Activated CD8-positive, alpha-beta memory T cell treated with anti-CD3 and anti-CD28 coated beads, Interleukin-2, amount 50 U/mL, for 48 hours (primary cell): ENCODE measurements at regions not wholly inside any gene's neighbourhood (a gene's known extent, or its start where the extent isn't known, plus 50 kb on each side); places are given as distances from the start of the nearest gene placed in this dataset.

Experiments used
- DNase-seq: peaks from one replicate; pipeline ENCODE4 v3.0.0-alpha.2; 2020

GRCh38 chr15:47355759-47356158, 361.5 kb upstream of the SEMA6D start:
- no peak for DNase-seq

GRCh38 chr15:47356297-47356696, 361.0 kb upstream of the SEMA6D start:
- no peak for DNase-seq

- DNase-seq: no peak
These were observed 358.4 kb upstream of the SEMA6D start for GRCh38 chr15:47358876-47359275.

GRCh38 chr15:47360305-47360704, 357.0 kb upstream of the SEMA6D start:
- DNase-seq: no peak

GRCh38 chr15:47362118-47362905, 355.0 kb upstream of the SEMA6D start:
- DNase-seq: no peak

- no peak for DNase-seq
These were observed 353.7 kb upstream of the SEMA6D start for GRCh38 chr15:47363653-47364052.

- no peak for DNase-seq
These were observed 352.8 kb upstream of the SEMA6D start for GRCh38 chr15:47364230-47365141.

- DNase-seq: no peak
These were observed 350.4 kb upstream of the SEMA6D start for GRCh38 chr15:47366884-47367283.

- DNase-seq: no peak
These were observed 349.4 kb upstream of the SEMA6D start for GRCh38 chr15:47367726-47368390.

- no peak for DNase-seq
These were observed 345.4 kb upstream of the SEMA6D start for GRCh38 chr15:47371939-47372338.

- DNase-seq: no peak
These were observed 343.1 kb upstream of the SEMA6D start for GRCh38 chr15:47374222-47374621.

- no peak for DNase-seq
These were observed 341.1 kb upstream of the SEMA6D start for GRCh38 chr15:47376190-47376589.

GRCh38 chr15:47377465-47377864, 339.8 kb upstream of the SEMA6D start:
- no peak for DNase-seq

GRCh38 chr15:47378527-47378926, 338.8 kb upstream of the SEMA6D start:
- no peak for DNase-seq

- DNase-seq: no peak
These were observed 334.2 kb upstream of the SEMA6D start for GRCh38 chr15:47383102-47383501.

GRCh38 chr15:47383801-47384200, 333.5 kb upstream of the SEMA6D start:
- no peak for DNase-seq

GRCh38 chr15:47384341-47384740, 333.0 kb upstream of the SEMA6D start:
- no peak for DNase-seq

- DNase-seq: no peak
These were observed 332.5 kb upstream of the SEMA6D start for GRCh38 chr15:47384776-47385175.

- no peak for DNase-seq
These were observed 330.8 kb upstream of the SEMA6D start for GRCh38 chr15:47386459-47386858.

- DNase-seq: no peak
These were observed 329.0 kb upstream of the SEMA6D start for GRCh38 chr15:47388299-47388698.

GRCh38 chr15:47390208-47390765, 327.0 kb upstream of the SEMA6D start:
- no peak for DNase-seq

GRCh38 chr15:47394286-47394809, 323.0 kb upstream of the SEMA6D start:
- DNase-seq: no peak

- DNase-seq: no peak
These were observed 322.2 kb upstream of the SEMA6D start for GRCh38 chr15:47395076-47395475.
